A673 (cell line): ENCODE measurements at regions not wholly inside any gene's neighbourhood (a gene's known extent, or its start where the extent isn't known, plus 50 kb on each side); places are given as distances from the start of the nearest gene placed in this dataset.

Experiments
- BruUV-seq: library from RNA; stranded (reverse); fragments of 400-500 nt; replicated peaks from 2 replicates; lab custom pipeline; 2021; lab: Mats Ljungman, UMichigan
- CTCF ChIA-PET: fragments of 300-600 bp; sonication (Branson Sonifier 250); formaldehyde crosslinking; loops from one replicate; lab custom pipeline; 2022; ENCODE audit warnings: antibody characterized with exemption; lab: Charles Lee
- POLR2A ChIA-PET: fragments of 300-600 bp; sonication (Branson Sonifier 250); formaldehyde crosslinking; loops from one replicate; lab custom pipeline; 2022; ENCODE audit warnings: antibody characterized with exemption; ENCODE audit not compliant: low non-redundant PET; lab: Charles Lee
- DNase-seq: peaks from one replicate; pipeline ENCODE4 v3.0.0-alpha.2; 2015; ENCODE audit warnings: low spot score
- H3K27ac ChIP-seq: fragments of 200-600 bp; sonication (generic); 2 replicates; pipeline ENCODE4 v1.5.1; 2016; ENCODE audit warnings: mixed run types, low read depth, mild to moderate bottlenecking, mixed read lengths, antibody characterized with exemption, low read length; ENCODE audit not compliant: poor library complexity, severe bottlenecking
- H3K27me3 ChIP-seq: fragments of 200-600 bp; sonication (generic); replicated peaks from 2 replicates; pipeline ENCODE4 v1.6.1; 2017; ENCODE audit warnings: mixed run types, low read depth, mild to moderate bottlenecking, mixed read lengths, antibody characterized with exemption, low read length; ENCODE audit not compliant: insufficient read depth, poor library complexity
- H3K36me3 ChIP-seq: fragments of 200-600 bp; sonication (generic); 2 replicates; pipeline ENCODE4 v1.6.1; 2016; ENCODE audit warnings: mixed run types, mild to moderate bottlenecking, mixed read lengths, antibody characterized with exemption, low read length; ENCODE audit not compliant: insufficient read depth, poor library complexity, severe bottlenecking
- H3K4me1 ChIP-seq: fragments of 200-600 bp; sonication (generic); 2 replicates; pipeline ENCODE4 v1.6.1; 2017; ENCODE audit warnings: mixed run types, mild to moderate bottlenecking, mixed read lengths, antibody characterized with exemption, low read length; ENCODE audit not compliant: insufficient read depth, poor library complexity, severe bottlenecking
- H3K4me3 ChIP-seq: fragments of 200-600 bp; sonication (generic); 2 replicates; pipeline ENCODE4 v1.5.1; 2016; ENCODE audit warnings: low read depth, mixed run types, mild to moderate bottlenecking, mixed read lengths, low read length; ENCODE audit not compliant: poor library complexity, severe bottlenecking
- H3K9me3 ChIP-seq: fragments of 200-600 bp; sonication (generic); 2 replicates; pipeline ENCODE4 v1.6.1; 2016; ENCODE audit warnings: mixed run types, low read depth, mild to moderate bottlenecking, mixed read lengths, antibody characterized with exemption, low read length; ENCODE audit not compliant: poor library complexity, severe bottlenecking
- EZH2 ChIP-seq: fragments of 200-600 bp; sonication (generic); IDR thresholded peaks from 2 replicates; pipeline ENCODE4 v1.6.1; 2017; ENCODE audit warnings: borderline replicate concordance, low read depth, mild to moderate bottlenecking, mixed read lengths, antibody characterized with exemption, low read length; ENCODE audit not compliant: poor library complexity, severe bottlenecking
- intact Hi-C: fragments of 100-400 bp; cut with micrococcal nuclease; formaldehyde crosslinking; loops from one replicate; pipeline ENCODE4 v1.10.0; 2022; ENCODE audit not compliant: unreplicated experiment
- TF ChIP-seq, protein P1 (sequence below): fragments of 300-800, 200-600 bp; sonication (generic); conservative IDR thresholded peaks from 2 replicates; pipeline ENCODE4 v1.5.1; 2017; ENCODE audit warnings: low read depth, mild to moderate bottlenecking, antibody characterized with exemption, low read length, moderate library complexity, mixed read lengths

DNA sequence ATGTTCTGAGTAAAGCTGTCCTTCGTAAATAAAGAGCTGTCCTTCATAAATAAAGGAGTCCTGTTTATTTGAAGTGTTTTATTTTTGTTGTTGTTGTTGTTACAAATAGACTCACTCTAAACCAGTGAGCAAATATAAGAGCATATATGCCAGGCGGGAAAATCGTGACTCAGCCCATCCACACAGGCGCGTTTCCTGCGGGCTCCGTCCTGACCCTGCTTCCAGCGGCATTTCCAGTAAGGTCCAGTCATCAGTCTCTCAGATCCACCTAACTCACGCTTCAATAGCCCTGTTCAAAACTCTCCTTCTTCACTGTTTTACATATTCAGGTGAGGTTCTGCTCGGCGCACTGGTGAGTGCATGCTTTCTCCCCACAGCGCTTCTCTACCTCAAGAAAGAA is 277.2 kb upstream of the ADARB2 start:
- DNase-seq, result no peak
- CTCF ChIA-PET, result no interaction called here
- BruUV-seq, result no TSS peak

DNA sequence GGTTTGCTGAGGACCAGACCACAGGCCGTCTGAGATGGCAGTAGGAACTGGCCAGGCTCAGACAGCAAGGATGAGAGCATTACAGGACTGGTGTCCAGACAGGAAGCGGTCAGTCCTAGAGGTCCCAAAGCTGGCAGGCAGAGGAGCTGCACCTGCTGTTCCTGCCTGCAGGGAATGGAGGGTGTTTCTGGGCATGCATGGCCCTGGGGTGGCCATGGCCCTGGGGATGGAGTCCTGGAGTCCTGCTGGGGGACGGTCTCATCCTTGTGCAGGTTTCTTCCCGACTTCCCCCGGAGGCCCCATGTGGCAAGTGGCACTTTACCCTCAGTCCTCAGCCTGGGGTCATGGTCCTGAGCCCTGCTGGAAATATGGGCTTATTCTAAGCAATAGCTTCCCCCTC is 274.9 kb upstream of the ADARB2 start:
- H3K27me3 ChIP-seq, result peaks cover 7% of the 10 kb centered on the region
- TF ChIP-seq, protein P1, sequence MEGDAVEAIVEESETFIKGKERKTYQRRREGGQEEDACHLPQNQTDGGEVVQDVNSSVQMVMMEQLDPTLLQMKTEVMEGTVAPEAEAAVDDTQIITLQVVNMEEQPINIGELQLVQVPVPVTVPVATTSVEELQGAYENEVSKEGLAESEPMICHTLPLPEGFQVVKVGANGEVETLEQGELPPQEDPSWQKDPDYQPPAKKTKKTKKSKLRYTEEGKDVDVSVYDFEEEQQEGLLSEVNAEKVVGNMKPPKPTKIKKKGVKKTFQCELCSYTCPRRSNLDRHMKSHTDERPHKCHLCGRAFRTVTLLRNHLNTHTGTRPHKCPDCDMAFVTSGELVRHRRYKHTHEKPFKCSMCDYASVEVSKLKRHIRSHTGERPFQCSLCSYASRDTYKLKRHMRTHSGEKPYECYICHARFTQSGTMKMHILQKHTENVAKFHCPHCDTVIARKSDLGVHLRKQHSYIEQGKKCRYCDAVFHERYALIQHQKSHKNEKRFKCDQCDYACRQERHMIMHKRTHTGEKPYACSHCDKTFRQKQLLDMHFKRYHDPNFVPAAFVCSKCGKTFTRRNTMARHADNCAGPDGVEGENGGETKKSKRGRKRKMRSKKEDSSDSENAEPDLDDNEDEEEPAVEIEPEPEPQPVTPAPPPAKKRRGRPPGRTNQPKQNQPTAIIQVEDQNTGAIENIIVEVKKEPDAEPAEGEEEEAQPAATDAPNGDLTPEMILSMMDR, result no peak
- no peak for TF ChIP-seq EZH2
- no TSS peak for BruUV-seq
- DNase-seq, result no peak
- ChIA-PET CTCF (no interaction called here), POLR2A (no interaction called here)
- H3K36me3 ChIP-seq, result no peaks in the 10 kb centered on the region
- no peak overlapping the region for H3K27ac ChIP-seq
- no peak overlapping the region for H3K4me3 ChIP-seq
- no peaks in the 10 kb centered on the region for H3K9me3 ChIP-seq
- no peaks in the 10 kb centered on the region for H3K4me1 ChIP-seq
- intact Hi-C loops, result no loop called here

More for the DNA sequence above, 277.2 kb upstream of the ADARB2 start:
- no peak overlapping the region for H3K4me3 ChIP-seq
- no peaks in the 10 kb centered on the region for H3K27me3 ChIP-seq
- no peak overlapping the region for H3K27ac ChIP-seq
- no peak for TF ChIP-seq EZH2
- TF ChIP-seq, protein P1, result no peak
- no peaks in the 10 kb centered on the region for H3K36me3 ChIP-seq
- H3K9me3 ChIP-seq, result no peaks in the 10 kb centered on the region
- H3K4me1 ChIP-seq, result no peaks in the 10 kb centered on the region
- intact Hi-C loops, result no loop called here
- POLR2A ChIA-PET, result no interaction called here

DNA sequence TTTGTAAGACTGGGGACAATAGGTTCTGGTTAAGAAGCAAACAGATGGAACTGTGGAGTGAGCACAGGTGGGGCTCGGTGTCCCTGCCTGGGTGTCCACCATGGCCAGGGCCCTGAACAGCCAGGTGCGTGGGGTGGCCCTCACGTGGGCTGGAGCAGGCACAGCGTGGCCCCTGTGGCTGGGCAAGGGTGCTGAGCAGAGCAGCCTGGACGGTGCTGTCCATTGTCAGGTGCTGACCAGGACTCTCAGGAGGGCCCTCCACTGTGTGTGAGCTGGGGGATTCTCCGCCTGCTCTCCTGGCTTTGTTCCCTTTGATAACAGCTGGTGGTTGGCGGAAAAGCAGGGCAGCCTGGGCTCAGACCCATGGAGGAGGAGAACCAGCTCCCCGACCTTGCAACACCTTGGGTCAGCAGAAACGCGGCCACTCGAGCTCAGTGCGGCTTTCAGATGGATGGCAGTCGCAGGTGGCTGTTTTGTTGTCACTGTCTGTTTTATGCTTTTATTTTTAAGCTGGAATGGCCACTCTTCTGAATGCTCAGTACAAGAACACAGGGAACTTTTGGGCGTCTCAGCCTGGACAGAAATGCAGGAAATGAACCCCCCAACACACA is 273.9 kb upstream of the ADARB2 start:
- Histone ChIP-seq H3K27ac (no peak overlapping the region), H3K4me1 (no peaks in the 10 kb centered on the region), H3K9me3 (no peaks in the 10 kb centered on the region), H3K4me3 (no peak overlapping the region), H3K36me3 (no peaks in the 10 kb centered on the region), H3K27me3 (peaks cover 11% of the 10 kb centered on the region)
- ChIA-PET POLR2A (no interaction called here), CTCF (no interaction called here)
- no peak for TF ChIP-seq EZH2
- TF ChIP-seq, protein P1, result no peak
- BruUV-seq, result no TSS peak
- intact Hi-C loops, result no loop called here
- no peak for DNase-seq
